GM03348 (cell line): ENCODE measurements at regions not wholly inside any gene's neighbourhood (a gene's known extent, or its start where the extent isn't known, plus 50 kb on each side); places are given as distances from the start of the nearest gene placed in this dataset.

Source experiments
- DNase-seq: peaks from one replicate; pipeline ENCODE4 v3.0.0; 2012; ENCODE audit warnings: low spot score

- DNase-seq, result no peak
These were observed 824.5 kb downstream of the AACS start for GRCh38 chr12:125889742-125890141.

- DNase-seq, result no peak
These were observed 825.2 kb downstream of the AACS start for GRCh38 chr12:125890366-125890905.

GRCh38 chr12:125890971-125891370 lies 825.7 kb downstream of the AACS start:
- no peak for DNase-seq

- DNase-seq, result no peak
These were observed 827.0 kb downstream of the AACS start for GRCh38 chr12:125892276-125892675.

GRCh38 chr12:125902991-125903390 lies 837.8 kb downstream of the AACS start:
- DNase-seq, result no peak

GRCh38 chr12:125907351-125907750 lies 842.1 kb downstream of the AACS start:
- DNase-seq, result no peak

- DNase-seq, result no peak
These were observed 854.7 kb downstream of the AACS start for GRCh38 chr12:125919856-125920470.

- no peak for DNase-seq
These were observed 857.1 kb downstream of the AACS start for GRCh38 chr12:125922330-125922729.

- no peak for DNase-seq
These were observed 871.3 kb downstream of the AACS start for GRCh38 chr12:125936502-125936901.

- DNase-seq, result no peak
These were observed 879.2 kb downstream of the AACS start for GRCh38 chr12:125944446-125944845.

GRCh38 chr12:125949471-125949870 lies 884.2 kb downstream of the AACS start:
- DNase-seq, result no peak

GRCh38 chr12:125954362-125954761 lies 889.1 kb downstream of the AACS start:
- no peak for DNase-seq

- DNase-seq, result no peak
These were observed 891.0 kb downstream of the AACS start for GRCh38 chr12:125956186-125956585.

- DNase-seq, result no peak
These were observed 901.4 kb downstream of the AACS start for GRCh38 chr12:125966641-125967040.

- no peak for DNase-seq
These were observed 903.2 kb downstream of the AACS start for GRCh38 chr12:125968413-125968812.

- DNase-seq, result no peak
These were observed 906.7 kb downstream of the AACS start for GRCh38 chr12:125971981-125972380.

GRCh38 chr12:125978286-125978685 lies 913.1 kb downstream of the AACS start:
- no peak for DNase-seq

- DNase-seq, result no peak
These were observed 916.5 kb downstream of the AACS start for GRCh38 chr12:125981610-125982253.

GRCh38 chr12:125983094-125983783 lies 918.0 kb downstream of the AACS start:
- no peak for DNase-seq

GRCh38 chr12:125983784-125984500 lies 918.7 kb downstream of the AACS start:
- DNase-seq, result no peak

GRCh38 chr12:125988545-125988944 lies 923.3 kb downstream of the AACS start:
- DNase-seq, result no peak

GRCh38 chr12:125989696-125990095 lies 924.5 kb downstream of the AACS start:
- DNase-seq, result no peak

- no peak for DNase-seq
These were observed 931.2 kb downstream of the AACS start for GRCh38 chr12:125996443-125996842.
